ENCODE measurements at regions not wholly inside any gene's neighbourhood (a gene's known extent, or its start where the extent isn't known, plus 50 kb on each side); places are given as distances from the start of the nearest gene placed in this dataset.

DNA sequence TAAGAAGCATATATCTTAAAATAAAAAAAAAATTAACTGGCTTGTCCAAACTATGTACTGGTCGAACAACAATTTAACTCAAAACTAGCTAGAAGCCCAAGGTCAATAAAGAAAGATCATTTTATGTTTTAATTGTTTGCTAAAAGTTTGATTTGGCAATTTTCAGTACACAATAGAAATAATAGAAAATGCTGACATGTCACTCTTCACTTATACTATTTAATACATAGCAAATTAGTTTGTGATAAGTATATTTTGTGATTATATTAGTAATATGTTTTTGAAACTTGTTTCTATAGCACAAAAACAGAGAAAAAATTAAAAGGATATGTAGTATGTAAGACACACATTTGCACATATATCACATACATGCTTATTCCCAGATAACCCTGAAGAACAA, 1938.6 kb upstream of the PIK3C3 start:
- no peak for TF ChIP-seq POLR2AphosphoS5 (IDR thresholded peaks at IDR 0.05; ENCODE audit: low read depth, low read length)
- TF ChIP-seq, protein P1, sequence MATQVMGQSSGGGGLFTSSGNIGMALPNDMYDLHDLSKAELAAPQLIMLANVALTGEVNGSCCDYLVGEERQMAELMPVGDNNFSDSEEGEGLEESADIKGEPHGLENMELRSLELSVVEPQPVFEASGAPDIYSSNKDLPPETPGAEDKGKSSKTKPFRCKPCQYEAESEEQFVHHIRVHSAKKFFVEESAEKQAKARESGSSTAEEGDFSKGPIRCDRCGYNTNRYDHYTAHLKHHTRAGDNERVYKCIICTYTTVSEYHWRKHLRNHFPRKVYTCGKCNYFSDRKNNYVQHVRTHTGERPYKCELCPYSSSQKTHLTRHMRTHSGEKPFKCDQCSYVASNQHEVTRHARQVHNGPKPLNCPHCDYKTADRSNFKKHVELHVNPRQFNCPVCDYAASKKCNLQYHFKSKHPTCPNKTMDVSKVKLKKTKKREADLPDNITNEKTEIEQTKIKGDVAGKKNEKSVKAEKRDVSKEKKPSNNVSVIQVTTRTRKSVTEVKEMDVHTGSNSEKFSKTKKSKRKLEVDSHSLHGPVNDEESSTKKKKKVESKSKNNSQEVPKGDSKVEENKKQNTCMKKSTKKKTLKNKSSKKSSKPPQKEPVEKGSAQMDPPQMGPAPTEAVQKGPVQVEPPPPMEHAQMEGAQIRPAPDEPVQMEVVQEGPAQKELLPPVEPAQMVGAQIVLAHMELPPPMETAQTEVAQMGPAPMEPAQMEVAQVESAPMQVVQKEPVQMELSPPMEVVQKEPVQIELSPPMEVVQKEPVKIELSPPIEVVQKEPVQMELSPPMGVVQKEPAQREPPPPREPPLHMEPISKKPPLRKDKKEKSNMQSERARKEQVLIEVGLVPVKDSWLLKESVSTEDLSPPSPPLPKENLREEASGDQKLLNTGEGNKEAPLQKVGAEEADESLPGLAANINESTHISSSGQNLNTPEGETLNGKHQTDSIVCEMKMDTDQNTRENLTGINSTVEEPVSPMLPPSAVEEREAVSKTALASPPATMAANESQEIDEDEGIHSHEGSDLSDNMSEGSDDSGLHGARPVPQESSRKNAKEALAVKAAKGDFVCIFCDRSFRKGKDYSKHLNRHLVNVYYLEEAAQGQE (IDR thresholded peaks at IDR 0.05; ENCODE audit: insufficient read depth in 1 of 2, low read depth in 2 of 2, low read length in 2 of 2): no peak
- TF ChIP-seq TAF1 (IDR thresholded peaks at IDR 0.05; ENCODE audit: borderline replicate concordance, insufficient read depth, low read length): no peak

All from PFSK-1 (cell line).